ENCODE measurements at regions not wholly inside any gene's neighbourhood (a gene's known extent, or its start where the extent isn't known, plus 50 kb on each side); places are given as distances from the start of the nearest gene placed in this dataset.

DNA sequence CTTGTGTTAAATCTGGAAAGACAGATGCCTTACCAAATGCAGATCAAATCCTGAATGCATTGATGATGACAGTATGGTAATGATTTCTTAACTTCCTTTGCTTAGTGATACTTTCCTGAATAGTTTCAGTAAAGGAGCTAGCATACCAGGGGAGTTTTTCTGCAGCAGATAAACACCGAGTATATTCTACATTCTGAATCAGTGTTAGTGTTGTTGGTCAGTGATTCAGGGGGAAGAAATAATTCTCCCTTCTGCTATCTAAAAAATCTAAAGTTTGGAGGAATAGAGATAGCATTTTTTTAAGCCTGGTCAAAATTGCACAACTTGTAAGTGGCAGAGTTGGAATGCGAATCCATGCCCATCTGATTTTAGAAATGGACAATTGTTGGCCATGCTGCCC lies 512.2 kb upstream of the MARCKS start:
- TF ChIP-seq, protein P1, sequence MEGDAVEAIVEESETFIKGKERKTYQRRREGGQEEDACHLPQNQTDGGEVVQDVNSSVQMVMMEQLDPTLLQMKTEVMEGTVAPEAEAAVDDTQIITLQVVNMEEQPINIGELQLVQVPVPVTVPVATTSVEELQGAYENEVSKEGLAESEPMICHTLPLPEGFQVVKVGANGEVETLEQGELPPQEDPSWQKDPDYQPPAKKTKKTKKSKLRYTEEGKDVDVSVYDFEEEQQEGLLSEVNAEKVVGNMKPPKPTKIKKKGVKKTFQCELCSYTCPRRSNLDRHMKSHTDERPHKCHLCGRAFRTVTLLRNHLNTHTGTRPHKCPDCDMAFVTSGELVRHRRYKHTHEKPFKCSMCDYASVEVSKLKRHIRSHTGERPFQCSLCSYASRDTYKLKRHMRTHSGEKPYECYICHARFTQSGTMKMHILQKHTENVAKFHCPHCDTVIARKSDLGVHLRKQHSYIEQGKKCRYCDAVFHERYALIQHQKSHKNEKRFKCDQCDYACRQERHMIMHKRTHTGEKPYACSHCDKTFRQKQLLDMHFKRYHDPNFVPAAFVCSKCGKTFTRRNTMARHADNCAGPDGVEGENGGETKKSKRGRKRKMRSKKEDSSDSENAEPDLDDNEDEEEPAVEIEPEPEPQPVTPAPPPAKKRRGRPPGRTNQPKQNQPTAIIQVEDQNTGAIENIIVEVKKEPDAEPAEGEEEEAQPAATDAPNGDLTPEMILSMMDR (IDR thresholded peaks at IDR 0.05) = no peak

DNA sequence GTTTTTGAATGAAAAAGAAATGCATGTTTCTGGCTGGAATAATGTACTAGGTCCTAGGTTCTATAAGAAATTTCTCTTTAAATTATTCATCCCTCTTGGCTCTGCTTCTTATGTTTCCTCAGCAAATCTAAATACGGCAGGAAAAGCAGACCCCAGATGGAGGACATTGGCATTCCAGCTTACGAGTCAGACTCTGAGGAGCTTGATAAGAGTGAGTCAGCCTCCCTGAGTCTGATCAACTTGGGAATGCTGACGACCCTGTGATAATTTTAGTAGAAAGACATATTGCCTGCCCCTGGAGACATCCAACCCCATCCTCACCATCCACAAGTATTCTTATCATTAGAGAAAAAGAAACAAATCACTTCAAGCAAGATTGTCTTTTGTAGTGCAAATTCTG lies 509.7 kb upstream of the MARCKS start:
- TF ChIP-seq, protein P1 (IDR thresholded peaks at IDR 0.05) = no peak

- TF ChIP-seq, protein P1 (IDR thresholded peaks at IDR 0.05) = no peak
Measured at GRCh38 chr6:113350461-113350860, 506.7 kb upstream of the MARCKS start.

- TF ChIP-seq, protein P1 (IDR thresholded peaks at IDR 0.05) = no peak
Measured at GRCh38 chr6:113351173-113351834, 505.8 kb upstream of the MARCKS start.

DNA sequence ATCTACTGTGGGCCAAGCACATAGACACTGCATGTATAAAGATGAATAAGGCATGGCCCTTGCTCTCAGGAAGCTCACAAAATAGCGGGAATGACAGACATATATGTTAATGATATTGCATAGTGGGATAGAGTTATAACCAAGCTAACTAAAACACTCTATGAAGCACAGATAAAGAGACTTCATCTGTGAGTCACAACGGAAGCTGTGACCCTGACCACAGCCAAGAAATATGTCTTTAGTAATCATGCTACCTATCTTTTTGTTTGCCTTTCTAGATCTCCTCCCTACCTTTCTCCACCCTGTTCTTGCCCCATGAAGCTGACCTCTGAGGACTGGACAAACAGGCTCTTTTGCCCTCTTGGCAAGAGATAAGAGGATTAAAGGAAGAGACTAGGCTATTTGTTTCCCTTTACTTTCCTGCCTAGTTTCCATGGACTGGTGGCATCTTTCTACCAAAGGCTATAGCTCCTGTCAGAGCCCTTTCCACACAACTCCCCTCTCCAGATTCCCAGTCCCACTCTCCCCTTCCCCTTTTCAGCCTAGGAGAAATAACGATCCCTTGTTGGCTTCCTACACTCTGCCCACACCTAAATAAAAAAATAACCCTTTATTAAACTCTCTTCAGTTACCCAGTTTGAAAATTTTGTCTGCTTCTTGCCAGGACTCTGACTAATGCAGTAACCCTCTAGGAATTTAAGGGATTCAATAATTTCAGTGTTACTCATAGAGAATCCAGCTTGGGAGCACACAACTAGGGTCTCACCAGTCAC lies 504.9 kb upstream of the MARCKS start:
- TF ChIP-seq, protein P1 (IDR thresholded peaks at IDR 0.05) = no peak

DNA sequence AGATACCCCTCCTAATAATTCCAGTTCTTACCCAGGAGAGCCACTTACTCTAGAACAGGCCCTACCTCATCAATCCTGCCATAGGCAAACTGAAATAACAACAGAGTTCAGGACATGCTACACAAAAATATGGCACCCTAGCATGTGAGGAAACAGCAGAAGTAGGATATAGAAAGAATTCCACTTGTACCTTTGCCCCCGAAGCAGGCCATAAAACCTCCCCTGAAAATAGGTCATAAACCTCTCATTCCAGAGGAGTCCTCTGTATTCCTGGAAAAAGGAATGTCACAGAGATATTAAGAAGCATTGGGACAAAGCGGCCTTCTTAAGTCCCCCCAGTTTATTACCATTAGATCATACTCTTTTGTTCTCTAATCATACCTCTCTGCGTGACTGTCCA lies 504.3 kb upstream of the MARCKS start:
- TF ChIP-seq, protein P1 (IDR thresholded peaks at IDR 0.05) = no peak

DNA sequence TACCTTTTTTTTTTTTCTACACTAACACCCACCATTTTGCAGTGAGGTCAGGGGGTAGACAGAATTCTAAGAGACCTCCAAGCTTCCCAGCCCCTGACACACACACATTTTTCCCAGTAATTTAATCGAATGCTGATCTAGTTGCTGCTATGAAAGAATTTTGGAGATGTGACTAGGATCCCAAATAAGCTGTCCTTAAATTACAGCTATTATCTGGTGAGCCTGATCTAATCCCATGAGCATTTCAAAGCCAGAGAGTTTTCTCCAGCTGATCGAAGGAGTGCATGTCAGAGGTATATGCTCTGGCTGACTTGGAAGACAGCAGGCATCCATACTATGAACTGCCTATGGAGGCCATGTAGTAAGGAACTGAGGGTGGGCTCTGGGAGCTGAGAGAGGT lies 503.8 kb upstream of the MARCKS start:
- TF ChIP-seq, protein P1 (IDR thresholded peaks at IDR 0.05) = no peak
